GM06990 (cell line): ENCODE measurements at regions not wholly inside any gene's neighbourhood (a gene's known extent, or its start where the extent isn't known, plus 50 kb on each side); places are given as distances from the start of the nearest gene placed in this dataset.

Source experiments
- DNase-seq: peaks from one replicate; pipeline ENCODE4 v3.0.0-alpha.2; 2011; ENCODE audit not compliant: insufficient read length; ENCODE audit errors: extremely low read depth
- H3K27me3 ChIP-seq: replicated peaks from 2 replicates; pipeline ENCODE4 v1.6.0; 2011; ENCODE audit warnings: low read length; ENCODE audit not compliant: control insufficient read depth, insufficient read depth
- H3K36me3 ChIP-seq: 2 replicates; pipeline ENCODE4 v1.5.1; 2011; ENCODE audit warnings: low read length; ENCODE audit not compliant: control insufficient read depth, insufficient read depth
- H3K4me3 ChIP-seq: replicated peaks from 2 replicates; pipeline ENCODE4 v1.5.1; 2011; ENCODE audit warnings: low read depth, mild to moderate bottlenecking, control low read depth, low read length
- CTCF ChIP-seq: IDR thresholded peaks from 2 replicates; pipeline ENCODE4 v1.5.1; 2011; ENCODE audit warnings: low read length, control low read depth, mild to moderate bottlenecking, inconsistent platforms; ENCODE audit not compliant: insufficient read depth, poor library complexity, severe bottlenecking

GRCh38 chr10:30187010-30187409, 127.6 kb upstream of the JCAD start:
- no peak for DNase-seq
- H3K27me3 ChIP-seq: no peaks in the 10 kb centered on the region; the same call in 1 of the 2 replicates
- TF ChIP-seq CTCF: no peak
- no peak overlapping the region for H3K4me3 ChIP-seq
- H3K36me3 ChIP-seq: no peaks in the 10 kb centered on the region

GRCh38 chr10:30186371-30186875, 127.0 kb upstream of the JCAD start:
- Histone ChIP-seq H3K27me3 (no peaks in the 10 kb centered on the region; the same call in 1 of the 2 replicates), H3K36me3 (no peaks in the 10 kb centered on the region), H3K4me3 (no peak overlapping the region)
- peak; percentile 8 for TF ChIP-seq CTCF
- DNase-seq: no peak

- no peak for DNase-seq
- H3K36me3 ChIP-seq: no peaks in the 10 kb centered on the region
- H3K27me3 ChIP-seq: no peaks in the 10 kb centered on the region; the same call in 1 of the 2 replicates
- no peak overlapping the region for H3K4me3 ChIP-seq
- no peak for TF ChIP-seq CTCF
Measured at GRCh38 chr10:30185916-30186315, 126.5 kb upstream of the JCAD start.

- Histone ChIP-seq H3K36me3 (no peaks in the 10 kb centered on the region), H3K27me3 (no peaks in the 10 kb centered on the region; the same call in 1 of the 2 replicates), H3K4me3 (no peak overlapping the region)
- no peak for TF ChIP-seq CTCF
- DNase-seq: no peak
Measured at GRCh38 chr10:30185341-30185740, 126.0 kb upstream of the JCAD start.

- TF ChIP-seq CTCF: no peak
- Histone ChIP-seq H3K4me3 (no peak overlapping the region), H3K27me3 (no peaks in the 10 kb centered on the region; the same call in 1 of the 2 replicates), H3K36me3 (no peaks in the 10 kb centered on the region)
- no peak for DNase-seq
Measured at GRCh38 chr10:30184397-30185033, 125.1 kb upstream of the JCAD start.
